IPS-18c (cell line): ENCODE measurements at regions not wholly inside any gene's neighbourhood (a gene's known extent, or its start where the extent isn't known, plus 50 kb on each side); places are given as distances from the start of the nearest gene placed in this dataset.

Experiments used
- H3K4me3 ChIP-seq: 2 replicates; pipeline ENCODE4 v1.7.0; 2013; ENCODE audit warnings: low read depth, mild to moderate bottlenecking, low read length, moderate library complexity; ENCODE audit not compliant: insufficient read depth
- H3K9me3 ChIP-seq: one replicate; pipeline ENCODE4 v1.6.1; 2013; ENCODE audit warnings: mild to moderate bottlenecking, low read length, moderate library complexity; ENCODE audit not compliant: control insufficient read depth, insufficient read depth

GRCh38 chr5:103441523-103441922 lies 121.1 kb downstream of the NUDT12 start:
- Histone ChIP-seq H3K9me3 (no peaks in the 10 kb centered on the region), H3K4me3 (no peak overlapping the region)

- no peaks in the 10 kb centered on the region for H3K9me3 ChIP-seq
- H3K4me3 ChIP-seq: no peak overlapping the region
These were observed 123.6 kb downstream of the NUDT12 start for GRCh38 chr5:103439007-103439406.

DNA sequence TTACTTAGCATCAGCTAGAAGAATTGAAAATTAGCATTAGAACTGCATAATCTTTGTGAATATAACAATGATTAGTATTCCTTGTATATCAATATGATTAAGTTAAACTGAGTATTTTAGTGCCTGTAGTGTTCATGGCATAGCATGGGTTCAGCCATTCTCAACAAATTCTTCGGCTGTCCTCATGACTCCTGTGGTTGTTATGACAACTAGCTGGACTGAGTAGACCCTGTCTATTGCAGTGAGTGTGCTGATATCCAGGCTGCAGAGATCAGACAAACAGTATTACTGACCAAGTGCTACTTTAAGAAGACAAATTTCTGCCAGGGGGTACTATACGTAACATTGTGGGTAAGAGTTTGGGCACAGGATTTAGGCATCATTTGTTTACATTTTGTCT lies 125.9 kb downstream of the NUDT12 start:
- H3K9me3 ChIP-seq: no peaks in the 10 kb centered on the region
- no peak overlapping the region for H3K4me3 ChIP-seq

DNA sequence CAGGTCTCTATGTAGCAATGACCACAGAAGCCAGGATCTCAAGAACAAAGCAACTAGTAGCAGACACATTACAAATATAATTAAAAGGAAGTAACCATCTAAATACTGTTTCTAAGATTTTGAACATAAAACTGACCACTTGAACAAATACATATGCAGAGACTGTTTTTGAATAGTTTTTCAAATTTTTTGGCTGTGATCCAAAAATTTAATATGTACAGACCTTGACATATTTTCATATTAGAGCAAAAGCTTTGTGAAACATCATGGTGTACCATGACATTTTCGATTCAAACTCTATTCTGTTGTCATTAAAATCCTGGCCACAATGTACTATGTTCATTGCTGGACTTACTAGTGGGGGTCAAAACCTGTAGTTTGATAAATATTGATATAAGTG lies 126.5 kb downstream of the NUDT12 start:
- Histone ChIP-seq H3K9me3 (no peaks in the 10 kb centered on the region), H3K4me3 (no peak overlapping the region)

DNA sequence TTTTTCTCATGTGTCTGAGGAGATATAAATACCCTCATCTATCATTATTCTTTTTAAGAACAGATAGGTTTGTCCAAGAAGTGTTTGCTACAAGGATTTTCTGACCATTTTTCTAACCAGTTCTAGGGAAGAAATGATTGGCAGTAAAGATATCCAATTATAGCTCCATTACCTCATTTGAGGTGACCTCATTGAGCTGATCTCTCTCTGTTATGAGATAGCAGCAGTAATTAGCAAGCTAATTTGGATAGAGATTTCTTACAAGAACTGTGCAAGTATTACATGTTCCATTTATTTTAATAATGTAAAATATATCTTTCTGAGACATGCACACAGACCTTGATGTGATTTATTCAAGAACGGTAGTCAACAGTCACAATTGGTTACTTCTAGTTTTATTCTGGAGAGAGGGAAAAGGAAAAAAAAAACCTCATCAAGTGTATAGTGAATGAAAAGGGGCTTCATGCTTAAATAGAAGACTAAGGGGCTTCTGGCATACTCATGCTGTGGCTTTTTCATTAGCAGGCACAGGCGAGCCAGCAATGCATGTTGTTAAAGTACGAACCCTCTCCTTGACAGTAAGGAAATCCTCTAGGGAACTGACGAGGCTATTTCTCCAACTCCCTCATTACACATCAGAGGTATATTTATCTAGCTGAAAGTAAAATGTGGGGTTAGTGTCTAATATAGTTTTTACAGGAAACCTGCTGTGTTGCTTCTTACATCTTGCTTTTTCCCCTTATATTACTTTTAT lies 127.3 kb downstream of the NUDT12 start:
- no peak overlapping the region for H3K4me3 ChIP-seq
- no peaks in the 10 kb centered on the region for H3K9me3 ChIP-seq

GRCh38 chr5:103434057-103434456 lies 128.5 kb downstream of the NUDT12 start:
- Histone ChIP-seq H3K4me3 (no peak overlapping the region), H3K9me3 (no peaks in the 10 kb centered on the region)

DNA sequence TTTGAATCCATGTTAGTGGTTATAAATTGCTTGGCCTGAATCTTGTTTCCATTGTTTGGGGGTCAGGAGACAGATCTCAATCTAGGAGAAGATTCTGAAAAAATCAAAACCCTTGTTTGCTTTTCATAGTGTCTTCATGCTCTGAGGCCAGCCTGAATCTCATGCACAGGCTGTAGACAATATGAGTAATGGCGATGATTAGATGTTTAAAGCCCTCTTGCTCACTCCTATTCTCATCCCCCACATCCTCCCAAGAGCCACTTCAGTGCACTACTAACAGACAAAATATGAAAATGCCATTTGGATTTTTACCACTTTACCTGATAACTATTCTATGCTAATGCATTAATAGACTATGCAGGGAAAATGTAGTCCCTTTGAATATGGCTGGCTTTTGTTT lies 129.4 kb downstream of the NUDT12 start:
- no peaks in the 10 kb centered on the region for H3K9me3 ChIP-seq
- H3K4me3 ChIP-seq: no peak overlapping the region

DNA sequence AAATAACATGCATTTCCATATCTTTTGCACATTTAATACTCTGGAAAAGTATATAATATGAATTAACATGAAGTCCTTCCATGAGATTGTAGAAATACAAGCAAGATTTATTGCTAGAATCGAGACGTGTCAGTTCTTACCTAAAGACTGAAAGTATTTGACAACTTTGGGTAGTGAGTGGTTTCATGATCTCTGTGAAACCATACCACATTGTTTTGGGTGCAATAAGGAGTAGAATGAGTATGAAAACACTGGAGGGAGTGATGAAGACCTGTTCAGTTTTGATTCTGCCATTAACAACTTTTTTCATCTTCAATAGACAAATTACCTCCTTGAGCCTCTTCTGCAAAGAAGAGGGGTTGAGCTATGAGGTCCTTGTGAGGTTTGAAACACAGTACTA lies 133.7 kb downstream of the NUDT12 start:
- Histone ChIP-seq H3K4me3 (no peak overlapping the region), H3K9me3 (no peaks in the 10 kb centered on the region)

DNA sequence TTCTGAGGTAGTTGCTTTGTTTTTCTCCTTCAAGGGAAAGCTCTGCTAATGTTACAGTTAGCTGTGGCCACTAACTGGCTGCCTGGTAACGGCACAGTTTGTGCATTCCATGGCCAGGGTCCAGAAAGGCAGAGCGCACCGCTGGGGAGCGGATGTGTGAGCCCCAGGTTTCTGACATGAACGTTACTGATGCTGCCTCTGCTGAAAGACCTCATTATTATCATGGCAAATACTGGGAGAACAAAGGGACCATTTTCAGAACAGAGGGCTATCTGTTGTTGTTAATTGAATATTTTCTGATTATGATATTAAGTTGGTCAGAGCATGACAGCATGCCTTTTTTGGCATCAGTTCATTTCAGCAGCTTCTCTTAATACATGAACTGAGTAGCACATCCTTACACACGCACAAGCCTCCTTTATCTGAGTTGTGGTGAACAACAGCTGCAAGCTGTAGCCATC lies 134.1 kb downstream of the NUDT12 start:
- Histone ChIP-seq H3K9me3 (no peaks in the 10 kb centered on the region), H3K4me3 (no peak overlapping the region)

GRCh38 chr5:103427326-103427725 lies 135.3 kb downstream of the NUDT12 start:
- no peaks in the 10 kb centered on the region for H3K9me3 ChIP-seq
- no peak overlapping the region for H3K4me3 ChIP-seq

DNA sequence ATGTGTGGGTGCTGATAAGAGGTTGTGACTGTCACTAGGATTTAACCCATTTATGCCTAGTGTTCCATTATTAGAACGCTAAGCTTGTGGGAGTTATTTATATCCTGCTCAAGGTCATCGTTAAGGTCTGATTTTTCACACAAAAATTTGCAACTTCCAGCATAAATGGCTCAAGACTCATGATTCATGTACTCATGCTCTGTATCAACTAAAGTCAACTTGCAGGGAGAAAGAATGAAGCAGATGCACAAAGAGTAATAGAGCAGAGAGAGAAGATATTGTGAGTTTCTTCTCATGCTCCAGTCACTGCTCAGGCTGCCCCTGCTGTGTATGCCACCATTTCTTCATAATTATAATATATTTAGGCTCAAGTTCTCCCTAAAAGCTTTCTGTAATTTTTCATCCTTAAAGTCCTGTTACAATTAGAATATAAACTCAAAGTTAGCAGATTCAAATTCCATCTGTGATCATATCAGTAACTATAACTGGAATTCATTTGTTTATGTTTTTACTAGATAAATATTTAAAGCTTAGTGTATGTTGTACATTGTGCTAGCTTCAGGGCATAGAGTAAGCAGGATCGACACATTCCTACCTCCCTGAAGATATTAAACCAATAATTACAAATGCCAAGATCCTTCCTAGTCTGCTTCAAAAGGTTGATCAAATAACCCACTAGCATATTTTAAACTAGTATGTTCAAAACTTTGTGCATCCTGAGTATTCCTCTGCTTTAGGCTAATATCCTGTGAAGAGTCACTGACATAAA lies 136.7 kb downstream of the NUDT12 start:
- H3K9me3 ChIP-seq: no peaks in the 10 kb centered on the region

GRCh38 chr5:103424453-103425205 lies 138.0 kb downstream of the NUDT12 start:
- Histone ChIP-seq H3K9me3 (no peaks in the 10 kb centered on the region), H3K4me3 (no peak overlapping the region)

More for the DNA sequence above, 136.7 kb downstream of the NUDT12 start:
- H3K4me3 ChIP-seq: no peak overlapping the region

- Histone ChIP-seq H3K4me3 (no peak overlapping the region), H3K9me3 (no peaks in the 10 kb centered on the region)
These were observed 138.6 kb downstream of the NUDT12 start for GRCh38 chr5:103424026-103424425.

- no peaks in the 10 kb centered on the region for H3K9me3 ChIP-seq
- H3K4me3 ChIP-seq: no peak overlapping the region
These were observed 139.8 kb downstream of the NUDT12 start for GRCh38 chr5:103422756-103423155.

DNA sequence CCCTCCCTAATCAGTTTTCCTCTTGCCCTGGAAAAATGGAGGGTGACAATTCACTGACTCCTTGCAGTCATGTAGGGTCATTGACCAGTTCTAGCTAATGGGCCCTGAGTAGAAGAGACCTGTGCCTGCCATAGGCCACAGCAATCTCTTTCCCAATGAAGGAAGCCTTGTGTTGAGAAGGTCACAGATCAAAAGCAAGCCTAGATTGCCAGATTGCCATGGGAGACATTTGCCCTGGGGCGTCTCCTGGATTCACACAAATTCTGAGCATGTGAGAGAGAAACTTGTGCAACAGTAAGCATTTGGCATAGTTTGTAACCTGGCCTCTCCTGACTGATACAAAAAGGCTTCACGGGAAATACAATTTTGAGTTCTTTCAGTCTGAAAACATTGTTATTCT lies 148.0 kb downstream of the NUDT12 start:
- Histone ChIP-seq H3K4me3 (no peak overlapping the region), H3K9me3 (peaks cover 2% of the 10 kb centered on the region)

- H3K4me3 ChIP-seq: no peak overlapping the region
- H3K9me3 ChIP-seq: peaks cover 2% of the 10 kb centered on the region
These were observed 150.9 kb downstream of the NUDT12 start for GRCh38 chr5:103411711-103412110.

GRCh38 chr5:103410172-103410571 lies 151.6 kb downstream of the MACIR start:
- Histone ChIP-seq H3K9me3 (peaks cover 2% of the 10 kb centered on the region), H3K4me3 (no peak overlapping the region)
